Non-pigmented ciliary epithelial cell (primary cell): ENCODE measurements at regions not wholly inside any gene's neighbourhood (a gene's known extent, or its start where the extent isn't known, plus 50 kb on each side); places are given as distances from the start of the nearest gene placed in this dataset.
A peak's percentile ranks its signal among the peaks of the same experiment; 100 is the strongest.

Experiments
- DNase-seq: peaks from one replicate; pipeline ENCODE4 v3.0.0-alpha.2; 2010; ENCODE audit warnings: low read depth

GRCh38 chr13:34413538-34414210 is 528.4 kb upstream of the NBEA start:
- no peak for DNase-seq

GRCh38 chr13:34414616-34415015 is 527.5 kb upstream of the NBEA start:
- no peak for DNase-seq

- no peak for DNase-seq
Observed at GRCh38 chr13:34416971-34417380, 525.1 kb upstream of the NBEA start.

- no peak for DNase-seq
Observed at GRCh38 chr13:34417896-34418295, 524.2 kb upstream of the NBEA start.

GRCh38 chr13:34419025-34419424 is 523.0 kb upstream of the NBEA start:
- no peak for DNase-seq

GRCh38 chr13:34419755-34420154 is 522.3 kb upstream of the NBEA start:
- no peak for DNase-seq

- DNase-seq = no peak
Observed at GRCh38 chr13:34420702-34421346, 521.2 kb upstream of the NBEA start.

GRCh38 chr13:34421347-34421719 is 520.7 kb upstream of the NBEA start:
- DNase-seq = no peak

- DNase-seq = no peak
Observed at GRCh38 chr13:34421858-34422475, 520.1 kb upstream of the NBEA start.

GRCh38 chr13:34422956-34423355 is 519.1 kb upstream of the NBEA start:
- no peak for DNase-seq

GRCh38 chr13:34425327-34425949 is 516.6 kb upstream of the NBEA start:
- DNase-seq = no peak

- no peak for DNase-seq
Observed at GRCh38 chr13:34428911-34429310, 513.2 kb upstream of the NBEA start.

- peak; percentile 51 for DNase-seq
Observed at GRCh38 chr13:34430294-34430693, 511.8 kb upstream of the NBEA start.

- no peak for DNase-seq
Observed at GRCh38 chr13:34431827-34432581, 510.1 kb upstream of the NBEA start.

- DNase-seq = no peak
Observed at GRCh38 chr13:34435338-34435737, 506.7 kb upstream of the NBEA start.

- no peak for DNase-seq
Observed at GRCh38 chr13:34437873-34438272, 504.2 kb upstream of the NBEA start.

- DNase-seq = no peak
Observed at GRCh38 chr13:34452831-34453230, 489.2 kb upstream of the NBEA start.

GRCh38 chr13:34458756-34459715 is 483.0 kb upstream of the NBEA start:
- DNase-seq = no peak

- DNase-seq = no peak
Observed at GRCh38 chr13:34459856-34460255, 482.2 kb upstream of the NBEA start.

- peak; percentile 48 for DNase-seq
Observed at GRCh38 chr13:34462843-34463242, 479.2 kb upstream of the NBEA start.

- no peak for DNase-seq
Observed at GRCh38 chr13:34464011-34464410, 478.1 kb upstream of the NBEA start.
